K562 (cell line): ENCODE measurements at regions not wholly inside any gene's neighbourhood (a gene's known extent, or its start where the extent isn't known, plus 50 kb on each side); places are given as distances from the start of the nearest gene placed in this dataset.
"Not testable (repeated sequence)": the region's sequence is repeated elsewhere in the genome, so short reads cannot be mapped to it uniquely, and the experiment has no call there.

ENCODE experiments used
- MAFG ChIP-seq: fragments of 450-650 bp; conservative IDR thresholded peaks from 2 replicates; pipeline ENCODE4 v1.6.1; 2016; ENCODE audit warnings: missing genetic modification characterization, missing compliant biosample characterization
- MAX ChIP-seq: sonication (generic); formaldehyde crosslinking; IDR thresholded peaks from 2 replicates; pipeline ENCODE4 v1.9.0; 2022; ENCODE audit warnings: mild to moderate bottlenecking, missing genetic modification reagents
- MXI1 ChIP-seq: IDR thresholded peaks from 2 replicates; pipeline ENCODE4 v1.6.1; 2011; ENCODE audit warnings: low read depth, mild to moderate bottlenecking, improper control_type of control experiment, low read length
- USF1 ChIP-seq: sonication (generic); formaldehyde crosslinking; IDR thresholded peaks from 2 replicates; pipeline ENCODE4 v1.9.0; 2022; ENCODE audit warnings: mild to moderate bottlenecking, missing genetic modification reagents
- ZBTB40 ChIP-seq, 2 experiments: fragments of 450-650 bp in 1 of 2; sonication (generic) in 1 of 2; formaldehyde crosslinking in 1 of 2; IDR thresholded peaks; 2 replicates each; pipeline versions ENCODE4 v1.7.1 to v1.9.0; 2016 to 2022; ENCODE audit warnings: inconsistent platforms in 1 of 2, mild to moderate bottlenecking in 1 of 2, missing genetic modification reagents in 1 of 2

- TF ChIP-seq ZBTB40 (IDR thresholded peaks at IDR 0.05); ZBTB40 (CRISPR knock-in tag; IDR thresholded peaks at IDR 0.05); MAX (CRISPR knock-in tag); MAFG (tag); USF1 (CRISPR knock-in tag); MXI1: not testable (repeated sequence)
These were observed 5444.5 kb upstream of the TPTE start for GRCh38 chr21:5076854-5077253.
